HepG2 (cell line): ENCODE measurements at regions not wholly inside any gene's neighbourhood (a gene's known extent, or its start where the extent isn't known, plus 50 kb on each side); places are given as distances from the start of the nearest gene placed in this dataset.

Source experiments
- ATAC-seq: fragments of 200-7000 bp; cut with Tn5 transposase; 3 replicates; pipeline ENCODE4 v1.9.1; 2020; ENCODE audit warnings: mild to moderate bottlenecking, moderate library complexity
- BruUV-seq: library from RNA; stranded (reverse); fragments of 400-500 nt; replicated peaks from 2 replicates; lab custom pipeline; 2021; lab: Mats Ljungman, UMichigan
- CTCF ChIA-PET: fragments of 300-600 bp; formaldehyde crosslinking; extraction: SDS; loops from one replicate; lab custom pipeline; 2021; ENCODE audit warnings: low total read pairs, inconsistent platforms, low intra/inter-chr PET ratio; lab: Yijun Ruan, JAX
- POLR2A ChIA-PET: fragments of 350-600 bp; sonication (Branson Sonifier 250); formaldehyde crosslinking; loops from one replicate; lab custom pipeline; 2020; ENCODE audit warnings: antibody characterized with exemption, inconsistent platforms; lab: Yijun Ruan, JAX
- DNase-seq: peaks from one replicate; pipeline ENCODE4 v3.0.0-alpha.2; 2015; ENCODE audit warnings: low spot score
- FAIRE-seq: peaks from 3 replicates; lab custom pipeline; 2011; peaks lifted over from hg19 to GRCh38; lab: Jason Lieb, UNC
- H2AFZ ChIP-seq: one replicate; pipeline ENCODE4 v1.6.1; 2011; ENCODE audit warnings: low read length, inconsistent platforms
- H3K27ac ChIP-seq: fragments of 300-600 bp; 3 replicates; pipeline ENCODE4 v1.8.0; 2011; ENCODE audit warnings: mixed run types, mild to moderate bottlenecking, mixed read lengths, low read length, inconsistent platforms; ENCODE audit not compliant: insufficient read depth; ENCODE audit errors: extremely low read length
- H3K27me3 ChIP-seq, 2 experiments: fragments of 200-600 bp in 1 of 2; 2 replicates in 1 of 2; 3 replicates in 1 of 2; pipeline versions ENCODE4 v1.6.0 to v1.8.0; 2011; ENCODE audit warnings: low read length in 2 of 2, mild to moderate bottlenecking in 2 of 2, moderate library complexity in 2 of 2, inconsistent platforms in 1 of 2; ENCODE audit not compliant: insufficient read depth in 2 of 2, control insufficient read depth in 1 of 2
- H3K36me3 ChIP-seq, 2 experiments: fragments of 200-600 bp in 1 of 2; replicated peaks in 1 of 2; 2 replicates in 1 of 2; 3 replicates in 1 of 2; pipeline versions ENCODE4 v1.5.1 to v1.8.0; 2011; ENCODE audit warnings: low read length in 2 of 2, inconsistent platforms in 1 of 2; ENCODE audit not compliant: insufficient read depth in 2 of 2, control insufficient read depth in 1 of 2
- H3K4me1 ChIP-seq: 2 replicates; pipeline ENCODE4 v1.5.1; 2012; ENCODE audit warnings: low read length, inconsistent platforms; ENCODE audit not compliant: insufficient read depth
- H3K4me2 ChIP-seq: 2 replicates; pipeline ENCODE4 v1.6.0; 2011; ENCODE audit warnings: low read depth, low read length, inconsistent platforms
- H3K4me3 ChIP-seq, 3 experiments: fragments of 200-600 bp in 1 of 3; sonication (generic), shearing (Covaris generic) in 1 of 3; replicated peaks in 1 of 3; 2 replicates each; pipeline ENCODE4 v1.5.1; 2011 to 2016; ENCODE audit warnings: low read length in 3 of 3, inconsistent platforms in 2 of 3, low read depth in 2 of 3, mild to moderate bottlenecking in 2 of 3, control low read depth in 1 of 3, mixed read lengths in 1 of 3; ENCODE audit not compliant: insufficient read depth in 1 of 3
- H3K79me2 ChIP-seq: one replicate; pipeline ENCODE4 v1.6.1; 2011; ENCODE audit warnings: low read length, inconsistent platforms; ENCODE audit not compliant: insufficient read depth
- H3K9ac ChIP-seq: 2 replicates; pipeline ENCODE4 v1.6.0; 2011; ENCODE audit warnings: mild to moderate bottlenecking, low read depth, low read length, inconsistent platforms; ENCODE audit not compliant: insufficient read depth
- H3K9me3 ChIP-seq: 2 replicates; pipeline ENCODE4 v1.5.1; 2012; ENCODE audit warnings: mild to moderate bottlenecking, low read length
- H4K20me1 ChIP-seq: 2 replicates; pipeline ENCODE4 v1.6.0; 2011; ENCODE audit warnings: inconsistent platforms, mild to moderate bottlenecking, low read length, moderate library complexity; ENCODE audit not compliant: insufficient read depth
- ARNT2 ChIP-seq: sonication (generic); formaldehyde crosslinking; IDR thresholded peaks from 2 replicates; pipeline ENCODE4 v1.8.0; 2022; ENCODE audit warnings: mild to moderate bottlenecking, low read depth, missing genetic modification reagents, moderate library complexity
- ARNTL ChIP-seq: sonication (generic); formaldehyde crosslinking; IDR thresholded peaks from 2 replicates; pipeline ENCODE4 v1.4.0; 2020; ENCODE audit warnings: mild to moderate bottlenecking, missing genetic modification reagents
- CTCF ChIP-seq: sonication (generic); formaldehyde crosslinking; IDR thresholded peaks from 2 replicates; pipeline ENCODE4 v1.5.0; 2020; ENCODE audit warnings: mild to moderate bottlenecking, missing genetic modification reagents, moderate library complexity
- KMT2B ChIP-seq: IDR thresholded peaks from 2 replicates; pipeline ENCODE4 v1.6.1; 2016; ENCODE audit warnings: missing genetic modification reagents, missing compliant biosample characterization
- MTF1 ChIP-seq: sonication (generic); formaldehyde crosslinking; IDR thresholded peaks from 2 replicates; pipeline ENCODE4 v1.5.0; 2020; ENCODE audit warnings: missing genetic modification reagents
- NFE2L1 ChIP-seq: sonication (generic); formaldehyde crosslinking; IDR thresholded peaks from 2 replicates; pipeline ENCODE4 v1.4.0; 2020; ENCODE audit warnings: missing genetic modification reagents, mild to moderate bottlenecking, borderline replicate concordance
- SRSF9 ChIP-seq: fragments of 200-400 bp; formaldehyde crosslinking; IDR thresholded peaks from 2 replicates; pipeline ENCODE4 v1.6.1; 2018; ENCODE audit warnings: borderline replicate concordance, mild to moderate bottlenecking, low read depth, low read length; ENCODE audit not compliant: insufficient read depth, poor library complexity, severe bottlenecking
- ZBTB49 ChIP-seq: sonication (generic); formaldehyde crosslinking; IDR thresholded peaks from 2 replicates; pipeline ENCODE4 v1.4.0; 2020; ENCODE audit warnings: missing genetic modification reagents, borderline replicate concordance
- ZC3H13 ChIP-seq: sonication (generic); formaldehyde crosslinking; IDR thresholded peaks from 2 replicates; pipeline ENCODE4 v1.8.1; 2023; ENCODE audit warnings: mild to moderate bottlenecking, missing genetic modification reagents, moderate library complexity
- ZNF354B ChIP-seq: sonication (generic); formaldehyde crosslinking; IDR thresholded peaks from 2 replicates; pipeline ENCODE4 v1.8.0; 2022; ENCODE audit warnings: mild to moderate bottlenecking, missing genetic modification reagents
- ZNF574 ChIP-seq: sonication (generic); formaldehyde crosslinking; IDR thresholded peaks from 2 replicates; pipeline ENCODE4 v1.4.0; 2020; ENCODE audit warnings: missing genetic modification reagents
- ZNF782 ChIP-seq: sonication (generic); formaldehyde crosslinking; IDR thresholded peaks from 2 replicates; pipeline ENCODE4 v1.4.0; 2020; ENCODE audit warnings: missing genetic modification reagents, mild to moderate bottlenecking, borderline replicate concordance
- WGBS: methylation state at CpG from one replicate; pipeline ENCODE4 v1.1.6; 2017; ENCODE audit warnings: low lambda C conversion rate; 5-methylcytosine and 5-hydroxymethylcytosine counted together
- in situ Hi-C: cut with HindIII; loops from 2 replicates; pipeline ENCODE4 v1.10.0; 2017; ENCODE audit warnings: low pct_unique_long_range_greater_than_20kb; ENCODE audit not compliant: extremely low pct_ligation_motif_present
- intact Hi-C: fragments of 100-400 bp; cut with micrococcal nuclease; formaldehyde crosslinking; loops from one replicate; pipeline ENCODE4 v1.10.0; 2022; ENCODE audit not compliant: unreplicated experiment
- TF ChIP-seq, protein P1 (sequence below): sonication (generic); formaldehyde crosslinking; IDR thresholded peaks from 2 replicates; pipeline ENCODE4 v1.5.0; 2020; ENCODE audit warnings: missing genetic modification reagents

GRCh38 chr7:46480619-46481018 is 559.5 kb upstream of the IGFBP3 start (continued):
- TF ChIP-seq ARNT2 = no peak
- TF ChIP-seq KMT2B (CRISPR knock-in tag) = no peak
- no peak for TF ChIP-seq CTCF (CRISPR knock-in tag)
- TF ChIP-seq, protein P1, sequence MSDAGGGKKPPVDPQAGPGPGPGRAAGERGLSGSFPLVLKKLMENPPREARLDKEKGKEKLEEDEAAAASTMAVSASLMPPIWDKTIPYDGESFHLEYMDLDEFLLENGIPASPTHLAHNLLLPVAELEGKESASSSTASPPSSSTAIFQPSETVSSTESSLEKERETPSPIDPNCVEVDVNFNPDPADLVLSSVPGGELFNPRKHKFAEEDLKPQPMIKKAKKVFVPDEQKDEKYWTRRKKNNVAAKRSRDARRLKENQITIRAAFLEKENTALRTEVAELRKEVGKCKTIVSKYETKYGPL (CRISPR knock-in tag) = no peak
- TF ChIP-seq ZNF354B = no peak
- no peak for TF ChIP-seq ARNTL (CRISPR knock-in tag)
- TF ChIP-seq ZNF574 (CRISPR knock-in tag) = no peak
- TF ChIP-seq, all 625 proteins: peak for 0

GRCh38 chr7:46479680-46480079 is 558.6 kb upstream of the IGFBP3 start:
- H3K27ac ChIP-seq = no peak overlapping the region
- H3K9me3 ChIP-seq = peaks cover 21% of the 10 kb centered on the region; the same call in 1 of the 2 replicates
- H3K4me1 ChIP-seq = no peaks in the 10 kb centered on the region
- no peaks in the 10 kb centered on the region for H3K27me3 ChIP-seq
- H3K9ac ChIP-seq = no peak overlapping the region
- no peaks in the 10 kb centered on the region for H3K36me3 ChIP-seq
- H3K4me3 ChIP-seq = no peak overlapping the region
- H4K20me1 ChIP-seq = no peaks in the 10 kb centered on the region
- H3K4me2 ChIP-seq = no peak overlapping the region
- DNase-seq (no peak), FAIRE-seq (no peak), ATAC-seq (no peak)
- intact Hi-C loops (no loop called here), in situ Hi-C loops (no loop called here)
- H2AFZ ChIP-seq = no peak overlapping the region
- 73% methylated on average over 4 of the region's 4 CpGs for WGBS
- CTCF ChIA-PET = no interaction called here
- POLR2A ChIA-PET = no interaction called here
- H3K79me2 ChIP-seq = no peaks in the 10 kb centered on the region
- BruUV-seq = no TSS peak
- TF ChIP-seq NFE2L1 (CRISPR knock-in tag) = no peak
- TF ChIP-seq ZNF782 = no peak
- no peak for TF ChIP-seq SRSF9
- TF ChIP-seq ZBTB49 = no peak
- TF ChIP-seq MTF1 = no peak
- TF ChIP-seq ZC3H13 = no peak
